HCT116 (cell line): ENCODE measurements at regions not wholly inside any gene's neighbourhood (a gene's known extent, or its start where the extent isn't known, plus 50 kb on each side); places are given as distances from the start of the nearest gene placed in this dataset.

Experiments
- ATAC-seq: fragments of 200-7000 bp; cut with Tn5 transposase; 2 replicates; pipeline ENCODE4 v1.9.1; 2020; ENCODE audit warnings: mild to moderate bottlenecking, moderate library complexity
- BruUV-seq: library from RNA; stranded (reverse); fragments of 400-500 nt; replicated peaks from 2 replicates; lab custom pipeline; 2021; lab: Mats Ljungman, UMichigan
- CTCF ChIA-PET: fragments of 300-600 bp; sonication (Branson Sonifier 250); formaldehyde crosslinking; loops from one replicate; lab custom pipeline; 2021; ENCODE audit warnings: antibody characterized with exemption; lab: Charles Lee
- POLR2A ChIA-PET: fragments of 300-600, 350-600 bp; sonication (Branson Sonifier 250); formaldehyde crosslinking; loops from one replicate; lab custom pipeline; 2021; ENCODE audit warnings: antibody characterized with exemption; lab: Charles Lee
- RAD21 ChIA-PET, 2 experiments: fragments of 300-600 bp; sonication (Branson Sonifier 250); formaldehyde crosslinking; loops; one replicate each; lab custom pipeline; 2023; ENCODE audit warnings: low total read pairs in 2 of 2; ENCODE audit not compliant: uncharacterized antibody in 2 of 2, unreplicated experiment in 2 of 2, low non-redundant PET in 1 of 2; lab: Charles Lee
- DNase-seq: peaks from one replicate; pipeline ENCODE4 v3.0.0-alpha.2; 2010; ENCODE audit warnings: low read depth, low spot score
- H2AFZ ChIP-seq: fragments of 200-600 bp; shearing (Covaris generic), sonication (generic); 2 replicates; pipeline ENCODE4 v1.6.1; 2017; ENCODE audit warnings: low read depth, mixed run types, mixed read lengths, antibody characterized with exemption, low read length; ENCODE audit not compliant: poor library complexity, severe bottlenecking
- H3K27ac ChIP-seq: 2 replicates; pipeline ENCODE4 v1.5.1; 2012; ENCODE audit warnings: low read depth, low read length
- H3K27me3 ChIP-seq: fragments of 200-600 bp; sonication (generic); 2 replicates; pipeline ENCODE4 v1.6.1; 2016; ENCODE audit warnings: mixed run types, low read length, mixed read lengths; ENCODE audit not compliant: insufficient read depth
- H3K36me3 ChIP-seq, 2 experiments: fragments of 200-500 bp in 1 of 2; fragments of 200-600 bp in 1 of 2; sonication (Bioruptor generic) in 1 of 2; sonication (generic) in 1 of 2; 2 replicates each; pipeline versions ENCODE4 v1.5.1 to v1.6.1; 2014 to 2016; ENCODE audit warnings: low read length in 2 of 2, inconsistent platforms in 1 of 2, mixed read lengths in 1 of 2, mixed run types in 1 of 2; ENCODE audit not compliant: insufficient read depth in 2 of 2, control insufficient read depth in 1 of 2
- H3K4me1 ChIP-seq, 2 experiments: fragments of 200-600 bp in 1 of 2; sonication (generic) in 1 of 2; 2 replicates each; pipeline versions ENCODE4 v1.5.1 to v1.6.1; 2012 to 2017; ENCODE audit warnings: low read length in 2 of 2, inconsistent platforms in 1 of 2, mild to moderate bottlenecking in 1 of 2, mixed read lengths in 1 of 2, mixed run types in 1 of 2, moderate library complexity in 1 of 2; ENCODE audit not compliant: insufficient read depth in 2 of 2, control insufficient read depth in 1 of 2
- H3K4me2 ChIP-seq: fragments of 200-600 bp; sonication (generic); 2 replicates; pipeline ENCODE4 v1.6.1; 2017; ENCODE audit warnings: mixed run types, low read length, mixed read lengths
- H3K4me3 ChIP-seq, 2 experiments: fragments of 200-600 bp in 1 of 2; sonication (generic) in 1 of 2; replicated peaks in 1 of 2; 2 replicates each; pipeline ENCODE4 v1.5.1; 2011 to 2016; ENCODE audit warnings: low read length in 2 of 2, control low read depth in 1 of 2, low read depth in 1 of 2, mild to moderate bottlenecking in 1 of 2, mixed read lengths in 1 of 2, mixed run types in 1 of 2
- H3K79me2 ChIP-seq: fragments of 200-600 bp; sonication (generic); 2 replicates; pipeline ENCODE4 v1.6.1; 2017; ENCODE audit warnings: mild to moderate bottlenecking, mixed run types, low read length, moderate library complexity, mixed read lengths; ENCODE audit not compliant: insufficient read depth
- H3K9ac ChIP-seq: fragments of 200-600 bp; sonication (generic); 2 replicates; pipeline ENCODE4 v1.6.1; 2016; ENCODE audit warnings: low read length, mixed read lengths
- H3K9me2 ChIP-seq: fragments of 200-600 bp; sonication (generic), shearing (Covaris generic); 2 replicates; pipeline ENCODE4 v1.6.1; 2017; ENCODE audit warnings: mixed run types, mild to moderate bottlenecking, moderate library complexity; ENCODE audit not compliant: insufficient read depth
- H3K9me3 ChIP-seq, 2 experiments: fragments of 200-500 bp in 1 of 2; fragments of 200-600 bp in 1 of 2; sonication (Bioruptor generic) in 1 of 2; sonication (generic) in 1 of 2; 2 replicates each; pipeline ENCODE4 v1.6.1; 2014 to 2017; ENCODE audit warnings: low read length in 2 of 2, mixed read lengths in 2 of 2, inconsistent platforms in 1 of 2, low read depth in 1 of 2, mild to moderate bottlenecking in 1 of 2, mixed run types in 1 of 2, moderate library complexity in 1 of 2; ENCODE audit not compliant: control insufficient read depth in 1 of 2, insufficient read depth in 1 of 2
- H4K20me1 ChIP-seq: fragments of 200-600 bp; sonication (generic), shearing (Covaris generic); 2 replicates; pipeline ENCODE4 v1.6.1; 2017; ENCODE audit warnings: mixed run types, mild to moderate bottlenecking, moderate library complexity; ENCODE audit not compliant: insufficient read depth
- ATF3 ChIP-seq: IDR thresholded peaks from 2 replicates; pipeline ENCODE4 v1.6.1; 2012
- EGR1 ChIP-seq: IDR thresholded peaks from 2 replicates; pipeline ENCODE4 v1.6.1; 2012; ENCODE audit warnings: low read depth
- ELF1 ChIP-seq: IDR thresholded peaks from 2 replicates; pipeline ENCODE4 v1.6.1; 2012; ENCODE audit warnings: low read depth, borderline replicate concordance
- EZH2phosphoT487 ChIP-seq: fragments of 200-600 bp; IDR thresholded peaks from 2 replicates; pipeline ENCODE4 v1.6.1; 2018; ENCODE audit warnings: antibody characterized with exemption, borderline replicate concordance
- POLR2AphosphoS5 ChIP-seq: IDR thresholded peaks from 2 replicates; pipeline ENCODE4 v1.6.1; 2011; ENCODE audit warnings: mild to moderate bottlenecking, low read depth, low read length, moderate library complexity
- RAD21 ChIP-seq: IDR thresholded peaks from 2 replicates; pipeline ENCODE4 v1.6.1; 2012; ENCODE audit warnings: low read depth, mild to moderate bottlenecking
- TCF7L2 ChIP-seq: IDR thresholded peaks from 2 replicates; pipeline ENCODE4 v1.7.0; 2011; ENCODE audit warnings: borderline replicate concordance, inconsistent platforms; ENCODE audit not compliant: insufficient read depth, insufficient read length; ENCODE audit errors: extremely low read depth
- ZFX ChIP-seq: fragments of 450-650 bp; IDR thresholded peaks from 2 replicates; pipeline ENCODE4 v1.6.1; 2017
- intact Hi-C: fragments of 100-400 bp; cut with micrococcal nuclease; formaldehyde crosslinking; loops from 2 replicates; pipeline ENCODE4 v1.10.0; 2022

GRCh38 chr1:4452701-4453100, 201.7 kb upstream of the AJAP1 start:
- TF ChIP-seq EGR1, result no peak
- TF ChIP-seq ATF3, result no peak
- no peak for TF ChIP-seq ZFX
- TF ChIP-seq EZH2phosphoT487, result no peak
- TF ChIP-seq RAD21, result no peak
- no peak for TF ChIP-seq ELF1
- TF ChIP-seq POLR2AphosphoS5, result no peak
- TF ChIP-seq TCF7L2, result no peak
- POLR2A ChIA-PET, result no interaction called here
- Histone ChIP-seq H3K36me3 (no peaks in the 10 kb centered on the region), H3K79me2 (no peaks in the 10 kb centered on the region), H3K9ac (no peak overlapping the region), H4K20me1 (no peaks in the 10 kb centered on the region), H2AFZ (no peak overlapping the region), H3K27me3 (no peaks in the 10 kb centered on the region), H3K4me2 (no peak overlapping the region), H3K27ac (no peak overlapping the region), H3K9me2 (no peaks in the 10 kb centered on the region), H3K4me3 (no peak overlapping the region), H3K9me3 (no peaks in the 10 kb centered on the region), H3K4me1 (no peaks in the 10 kb centered on the region)
- ATAC-seq, result no peak
- CTCF ChIA-PET, result no interaction called here
- no peak for DNase-seq
- no TSS peak for BruUV-seq
- intact Hi-C loops, result no loop called here
- RAD21 ChIA-PET, result no interaction called here

GRCh38 chr1:4460052-4460451, 194.4 kb upstream of the AJAP1 start:
- H3K9ac ChIP-seq, result no peak overlapping the region
- H4K20me1 ChIP-seq, result no peaks in the 10 kb centered on the region
- intact Hi-C loops, result no loop called here
- ATAC-seq (no peak), DNase-seq (no peak)
- ChIA-PET POLR2A (no interaction called here), CTCF (no interaction called here), RAD21 (no interaction called here)
- H2AFZ ChIP-seq, result no peak overlapping the region
- no peaks in the 10 kb centered on the region for H3K9me2 ChIP-seq
- no peak overlapping the region for H3K4me3 ChIP-seq
- no TSS peak for BruUV-seq
- H3K79me2 ChIP-seq, result no peaks in the 10 kb centered on the region
- no peak overlapping the region for H3K4me2 ChIP-seq
- no peaks in the 10 kb centered on the region for H3K36me3 ChIP-seq
- no peaks in the 10 kb centered on the region for H3K27me3 ChIP-seq
- no peaks in the 10 kb centered on the region for H3K4me1 ChIP-seq
- no peak overlapping the region for H3K27ac ChIP-seq
- no peak for TF ChIP-seq EGR1
- H3K9me3 ChIP-seq, result peaks cover 0 to 4% of the 10 kb centered on the region in 2 experiments; a peak in 1 of 4 replicates
